GM21576 (cell line): ENCODE measurements at regions not wholly inside any gene's neighbourhood (a gene's known extent, or its start where the extent isn't known, plus 50 kb on each side); places are given as distances from the start of the nearest gene placed in this dataset.
"Not testable (repeated sequence)": the region's sequence is repeated elsewhere in the genome, so short reads cannot be mapped to it uniquely, and the experiment has no call there.

Experiments
- ATAC-seq: cut with Tn5 transposase; IDR thresholded peaks from one replicate; pipeline ENCODE4 v1.9.1; 2021; ENCODE audit warnings: mild to moderate bottlenecking, moderate library complexity; ENCODE audit not compliant: unreplicated experiment

GRCh38 chr12:105523164-105524057 is 192.9 kb downstream of the C12orf75 start:
- no peak for ATAC-seq

GRCh38 chr12:105524961-105525360 is 194.5 kb downstream of the C12orf75 start:
- ATAC-seq, result no peak

GRCh38 chr12:105534068-105534467 is 203.6 kb downstream of the C12orf75 start:
- ATAC-seq, result no peak

- ATAC-seq, result not testable (repeated sequence)
These were observed 204.5 kb downstream of the C12orf75 start for GRCh38 chr12:105535033-105535432.

GRCh38 chr12:105538880-105539279 is 208.4 kb downstream of the C12orf75 start:
- ATAC-seq, result no peak

GRCh38 chr12:105539735-105540134 is 209.2 kb downstream of the C12orf75 start:
- no peak for ATAC-seq

GRCh38 chr12:105547786-105548185 is 217.3 kb downstream of the C12orf75 start:
- no peak for ATAC-seq

- no peak for ATAC-seq
These were observed 218.1 kb downstream of the C12orf75 start for GRCh38 chr12:105548626-105549025.

GRCh38 chr12:105552056-105552455 is 221.6 kb downstream of the C12orf75 start:
- ATAC-seq, result no peak

- ATAC-seq, result no peak
These were observed 223.8 kb downstream of the C12orf75 start for GRCh38 chr12:105554223-105554678.

- ATAC-seq, result no peak
These were observed 224.4 kb downstream of the C12orf75 start for GRCh38 chr12:105554856-105555255.

- ATAC-seq, result no peak
These were observed 225.2 kb downstream of the C12orf75 start for GRCh38 chr12:105555556-105556295.

GRCh38 chr12:105559310-105559709 is 228.8 kb downstream of the C12orf75 start:
- no peak for ATAC-seq

- no peak for ATAC-seq
These were observed 231.2 kb downstream of the C12orf75 start for GRCh38 chr12:105561546-105562198.

GRCh38 chr12:105562199-105562971 is 231.9 kb downstream of the C12orf75 start:
- no peak for ATAC-seq

- no peak for ATAC-seq
These were observed 236.6 kb downstream of the C12orf75 start for GRCh38 chr12:105567061-105567460.

GRCh38 chr12:105569886-105570285 is 239.4 kb downstream of the C12orf75 start:
- ATAC-seq, result no peak

- ATAC-seq, result no peak
These were observed 240.5 kb downstream of the C12orf75 start for GRCh38 chr12:105570944-105571343.

GRCh38 chr12:105573574-105573973 is 243.1 kb downstream of the C12orf75 start:
- no peak for ATAC-seq

GRCh38 chr12:105574056-105574715 is 243.7 kb downstream of the C12orf75 start:
- no peak for ATAC-seq
